GM18867 (cell line): ENCODE measurements at regions not wholly inside any gene's neighbourhood (a gene's known extent, or its start where the extent isn't known, plus 50 kb on each side); places are given as distances from the start of the nearest gene placed in this dataset.

Source experiments
- ATAC-seq: cut with Tn5 transposase; IDR thresholded peaks from one replicate; pipeline ENCODE4 v1.9.1; 2021; ENCODE audit warnings: mild to moderate bottlenecking, moderate library complexity; ENCODE audit not compliant: unreplicated experiment

DNA sequence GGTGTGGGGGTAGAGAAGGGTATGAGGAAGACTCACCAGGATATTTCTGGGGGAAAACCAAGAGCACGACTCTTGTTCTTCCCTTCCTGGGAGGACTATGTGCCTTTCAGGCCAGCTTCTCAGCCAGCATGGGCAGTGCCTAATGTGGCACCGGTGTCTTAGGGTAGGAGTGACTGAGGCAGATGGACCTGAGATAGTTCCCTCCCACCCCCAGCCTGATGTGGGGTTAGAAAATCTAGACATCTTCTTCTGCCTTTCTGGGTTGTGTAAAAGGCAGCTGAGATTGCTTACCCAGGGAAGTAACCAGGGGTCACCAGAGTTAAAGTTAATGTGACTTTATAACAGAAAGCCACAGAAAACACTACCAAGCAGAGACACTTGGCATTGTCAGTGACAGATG is 127.3 kb downstream of the TMA16 start:
- no peak for ATAC-seq

DNA sequence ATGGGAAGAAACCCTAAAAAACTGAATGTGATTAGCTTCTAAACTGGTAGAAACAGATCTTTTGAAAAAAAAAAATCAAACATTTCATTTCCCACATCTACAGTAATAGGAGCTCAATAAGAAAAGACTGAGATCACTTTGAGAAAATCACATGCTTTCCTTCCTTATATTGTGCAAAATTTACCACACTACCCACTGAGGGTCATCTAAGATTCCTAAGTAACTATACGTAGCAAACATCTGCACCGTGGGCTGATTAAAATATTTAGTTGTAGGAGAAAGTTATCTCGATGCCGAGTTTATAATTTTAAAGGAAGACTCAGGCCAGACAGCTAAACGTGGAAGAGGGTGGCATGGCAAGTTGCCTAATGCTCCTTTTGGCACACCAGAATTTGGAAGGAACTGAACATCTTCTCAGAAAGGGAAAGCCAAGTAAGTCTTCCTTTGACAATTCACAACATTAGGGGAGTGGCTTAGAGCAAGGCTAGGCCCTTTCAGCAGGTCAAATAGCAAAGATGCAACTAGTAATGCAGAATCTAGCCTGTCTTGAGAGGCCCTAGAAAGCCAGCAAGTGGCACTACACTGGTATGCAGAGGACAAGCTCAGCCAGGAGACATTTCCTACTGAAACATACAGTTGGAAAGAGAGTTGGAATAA is 128.0 kb downstream of the TMA16 start:
- no peak for ATAC-seq

DNA sequence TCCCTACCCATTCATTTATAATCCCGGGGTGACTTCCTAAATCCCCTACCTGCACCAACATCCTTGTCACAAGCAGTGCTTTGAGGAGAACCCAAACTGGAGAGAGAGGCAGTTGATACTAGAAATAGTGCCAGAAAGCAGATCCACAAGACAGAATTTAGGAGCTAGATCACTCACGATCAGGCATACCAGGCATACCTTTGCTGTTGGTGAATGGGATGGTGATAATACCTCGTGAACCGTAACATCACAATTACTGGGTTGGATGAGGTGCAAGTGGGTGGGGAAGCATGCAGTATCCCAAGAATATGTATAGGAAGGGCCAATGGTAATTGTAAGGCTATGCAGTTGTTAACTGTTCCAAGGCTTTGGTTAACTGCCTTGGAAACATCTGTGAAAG is 129.3 kb downstream of the TMA16 start:
- ATAC-seq, result no peak

DNA sequence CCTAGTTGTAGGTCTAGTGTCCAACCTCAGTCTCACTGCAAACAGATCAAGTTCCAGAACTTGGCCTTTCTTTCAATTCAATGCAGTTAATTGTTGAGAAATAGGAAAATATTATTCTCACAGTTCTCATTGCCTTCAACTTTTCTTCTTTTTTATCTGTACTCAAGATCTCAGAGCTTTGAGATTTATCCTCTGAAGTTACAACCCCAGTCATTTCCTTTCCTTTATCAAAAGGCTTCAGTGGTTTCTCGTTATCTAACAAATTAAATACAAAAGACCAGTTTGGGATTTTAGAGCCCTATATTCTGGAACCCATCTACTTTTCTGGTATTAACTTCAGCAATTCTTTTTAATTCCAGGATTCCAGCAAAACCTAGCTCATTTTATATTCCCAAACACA is 130.2 kb downstream of the TMA16 start:
- ATAC-seq, result no peak

DNA sequence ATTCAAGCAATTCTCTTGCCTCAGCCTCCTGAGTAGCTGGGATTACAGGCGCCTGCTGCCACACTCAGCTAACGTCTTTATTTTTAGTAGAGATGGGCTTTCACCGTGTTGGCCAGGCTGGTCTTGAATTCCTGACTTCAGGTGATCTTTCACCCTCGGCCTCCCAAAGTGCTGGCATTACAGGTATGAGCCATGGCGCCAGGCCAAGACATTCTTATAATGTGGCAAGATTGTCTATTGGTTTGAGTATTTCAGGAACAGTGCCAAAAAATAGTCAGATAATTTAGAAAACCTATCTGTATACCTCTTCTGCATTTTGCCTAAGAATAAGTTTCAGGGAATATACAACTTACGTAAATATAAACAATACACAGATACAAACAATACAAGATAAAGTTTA is 136.8 kb downstream of the TMA16 start:
- ATAC-seq, result no peak

DNA sequence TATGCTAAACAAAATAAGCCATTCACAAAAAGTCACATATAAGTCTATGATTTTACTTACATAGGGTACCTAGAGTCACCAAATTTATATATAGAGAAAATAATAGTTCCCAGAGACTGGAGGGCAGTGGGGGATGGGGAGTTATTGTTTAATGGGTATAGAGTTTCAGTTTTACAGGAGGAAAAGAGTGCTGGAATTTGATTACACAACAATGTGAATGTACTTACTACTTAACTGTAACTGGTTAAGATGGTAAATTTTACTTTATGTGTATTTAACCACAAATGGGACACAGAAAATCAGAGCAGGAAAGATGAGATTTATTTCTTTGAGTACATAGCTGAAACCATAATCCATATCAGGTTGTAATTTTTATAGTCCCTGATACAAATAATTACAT is 144.4 kb downstream of the TMA16 start:
- no peak for ATAC-seq

DNA sequence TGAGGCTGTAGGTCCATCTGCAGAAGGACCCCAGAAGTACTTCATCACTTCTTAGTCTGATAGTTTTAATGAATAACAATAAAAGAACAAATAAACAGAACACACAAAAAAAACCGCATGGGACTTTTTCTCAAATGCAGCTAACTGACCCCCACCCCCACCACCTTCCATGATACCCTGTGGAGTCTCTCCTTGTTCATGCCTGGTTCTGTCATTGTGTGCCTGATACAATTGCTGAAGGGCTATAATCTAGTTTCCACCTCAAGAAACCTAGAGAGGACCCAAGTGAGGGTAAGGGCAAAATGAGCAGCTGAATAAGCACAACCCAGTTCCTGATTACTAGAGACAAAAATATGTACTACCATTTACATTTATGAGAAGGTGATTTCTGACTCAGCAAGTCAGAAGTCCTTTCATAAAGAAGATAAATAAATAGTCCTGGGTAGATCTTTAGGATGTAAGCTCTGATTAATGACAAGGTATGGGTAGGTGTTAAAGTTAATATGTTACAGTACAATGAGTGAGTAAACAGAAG is 155.1 kb downstream of the TMA16 start:
- no peak for ATAC-seq

DNA sequence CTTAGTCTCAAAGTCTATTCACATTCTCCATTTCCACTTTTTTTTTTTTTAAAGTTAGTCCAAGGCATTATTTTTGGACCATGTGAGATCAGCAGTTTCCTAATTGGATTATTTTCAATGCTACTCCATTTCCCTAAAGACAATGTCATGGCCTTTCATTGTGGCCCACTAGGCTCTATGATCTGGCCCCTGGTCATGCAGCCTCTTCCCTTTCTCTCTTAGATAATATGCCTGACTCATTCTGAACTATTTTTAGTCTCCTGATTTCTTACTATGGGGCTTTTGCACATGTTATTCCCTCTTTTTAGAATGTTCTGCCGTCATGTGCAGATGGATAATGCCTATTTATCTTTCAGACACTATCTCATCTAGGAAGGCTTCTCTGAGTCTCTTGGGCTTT is 157.3 kb downstream of the TMA16 start:
- ATAC-seq, result no peak

DNA sequence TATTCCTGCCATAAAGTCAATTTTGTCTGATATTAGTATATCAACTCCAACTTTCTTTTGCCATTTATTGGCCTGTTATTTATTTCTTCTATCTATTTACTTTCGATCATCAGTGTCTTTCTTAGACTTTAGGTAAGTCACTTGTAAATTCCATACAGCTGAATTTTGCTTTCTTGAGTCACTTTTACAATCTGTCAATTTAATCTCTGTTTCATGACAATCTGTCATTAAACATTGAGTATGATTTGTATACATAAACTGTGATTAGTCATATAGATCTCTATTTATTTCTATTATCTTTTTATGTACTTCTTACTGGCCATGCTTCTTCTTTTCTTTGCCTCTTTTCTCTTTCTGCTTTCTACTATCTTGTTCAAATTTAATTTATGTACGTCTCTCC is 160.1 kb downstream of the TMA16 start:
- no peak for ATAC-seq

DNA sequence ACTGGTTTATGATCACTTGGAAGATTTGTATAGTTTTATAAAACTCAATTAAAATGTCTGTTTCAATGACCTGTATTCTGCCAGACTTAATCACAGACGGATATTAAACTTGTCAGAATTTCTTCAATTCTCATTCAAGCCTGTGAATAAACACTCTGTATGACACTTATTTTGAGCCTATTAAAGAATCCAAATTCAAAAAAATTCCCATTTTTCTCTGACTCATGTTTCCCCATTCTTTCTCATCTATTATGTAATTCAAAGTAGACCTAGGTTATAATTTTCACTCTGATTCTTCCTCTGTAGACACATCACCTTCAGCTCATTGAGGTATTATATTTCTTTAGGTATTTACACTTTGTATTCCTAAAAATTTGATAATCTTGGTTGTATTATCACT is 166.1 kb downstream of the TMA16 start:
- ATAC-seq, result no peak

DNA sequence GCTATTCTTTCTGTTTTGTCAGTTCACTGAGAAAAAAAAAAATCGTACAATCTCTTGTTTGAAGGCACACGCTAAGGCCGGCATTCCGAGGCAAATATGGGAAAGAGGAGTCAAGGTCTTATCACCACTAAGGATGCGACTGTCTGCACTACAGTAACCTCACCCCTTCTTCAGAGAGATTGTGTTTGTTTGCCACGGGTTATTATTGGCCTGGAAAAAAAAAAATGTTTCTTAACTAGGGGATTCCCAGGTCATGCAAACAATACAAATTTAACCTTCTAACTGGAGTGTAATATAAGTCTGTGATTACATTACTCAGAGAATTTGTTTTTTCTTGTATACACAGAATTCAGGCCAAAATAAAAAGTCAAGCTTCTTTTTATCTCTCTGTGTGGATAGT is 168.3 kb downstream of the TMA16 start:
- ATAC-seq, result peak; percentile 29

DNA sequence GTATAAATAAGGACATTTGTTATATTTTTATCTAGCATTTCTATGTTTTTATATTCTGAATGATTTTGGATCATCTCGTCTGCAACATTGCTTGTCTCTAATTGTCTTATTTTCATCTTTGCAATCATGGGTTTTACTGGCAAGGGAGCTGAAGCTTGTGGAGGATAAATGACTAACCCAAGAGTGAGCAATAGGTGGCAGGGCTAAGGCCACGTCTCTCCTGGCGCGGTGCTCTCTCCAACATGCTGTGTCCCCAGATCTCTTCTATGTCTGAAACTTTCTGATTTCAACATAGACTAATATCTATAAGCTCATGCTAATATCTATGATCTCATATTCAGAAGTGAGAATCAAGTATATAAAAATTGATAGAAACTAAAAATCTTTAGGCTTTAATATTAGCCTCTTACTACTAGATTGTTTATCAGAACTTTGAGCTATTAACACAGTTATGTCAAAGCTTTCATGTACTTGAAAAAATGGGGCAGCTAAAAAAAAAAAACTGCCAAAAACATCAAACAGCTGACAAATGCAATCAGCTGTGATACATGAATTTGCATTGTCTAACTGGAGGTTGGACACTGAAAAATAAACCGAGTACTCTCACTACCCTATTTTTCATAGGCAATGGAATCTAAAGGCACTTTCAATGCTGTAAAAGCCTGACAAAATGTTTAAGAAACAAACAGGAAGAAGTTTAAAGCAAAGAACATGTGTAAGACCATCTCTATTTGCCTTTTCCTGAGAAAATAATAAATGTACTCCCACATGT is 169.2 kb downstream of the TMA16 start:
- ATAC-seq, result peak; percentile 86

DNA sequence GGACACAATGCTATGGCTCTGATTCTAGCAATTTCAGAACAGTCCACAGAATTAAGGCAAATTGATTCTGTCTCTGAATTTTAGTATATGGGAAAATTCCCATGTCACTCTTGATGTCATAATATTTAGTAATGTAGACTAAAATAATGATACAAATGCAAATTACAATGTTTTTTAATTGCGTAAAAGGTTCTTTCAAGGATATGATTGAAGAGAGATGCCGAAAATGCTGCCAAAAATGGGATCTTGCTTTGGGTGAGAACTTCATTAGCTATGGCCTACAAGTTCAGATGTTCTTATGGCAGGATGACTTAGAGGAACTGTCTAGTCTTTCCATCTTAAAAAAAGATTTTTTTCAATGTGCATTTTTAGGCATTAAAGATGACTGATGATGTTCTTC is 170.6 kb downstream of the TMA16 start:
- no peak for ATAC-seq

DNA sequence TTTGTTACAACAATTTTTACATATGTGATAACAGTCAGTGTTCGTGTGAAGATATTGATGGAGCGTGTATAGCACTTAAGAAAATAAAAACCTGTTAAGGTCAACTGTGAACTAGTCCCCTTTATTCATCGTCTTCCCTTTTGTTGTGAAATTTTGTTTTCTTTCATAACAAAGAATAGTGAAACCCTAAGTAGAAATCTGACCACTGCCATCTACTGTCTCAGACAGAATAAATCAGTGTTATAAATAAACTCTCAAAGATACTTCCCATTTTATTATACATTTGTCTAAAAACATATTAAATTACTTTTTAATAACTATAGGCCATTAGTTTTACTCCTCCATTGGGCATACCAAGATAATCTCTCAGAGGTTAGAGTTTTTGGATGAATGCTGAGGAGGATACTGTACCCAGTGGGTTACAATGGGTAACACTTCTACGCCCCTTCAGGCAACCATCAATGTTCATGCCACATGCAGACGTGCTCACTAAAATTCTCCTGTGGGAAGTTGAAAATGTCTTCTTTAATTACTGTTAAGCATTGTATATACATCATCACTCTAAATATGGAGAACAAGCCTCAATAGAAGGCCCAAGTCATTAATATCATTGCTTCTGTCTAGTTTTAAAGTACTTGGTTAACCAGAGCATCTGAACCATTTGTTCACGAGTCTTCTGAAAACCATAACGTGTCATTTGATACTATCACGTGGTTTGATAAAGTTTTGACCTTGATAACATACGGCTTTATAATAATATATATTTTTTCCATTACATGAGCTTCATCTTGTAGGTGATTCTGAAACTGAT is 171.2 kb downstream of the TMA16 start:
- peak; percentile 45 for ATAC-seq

DNA sequence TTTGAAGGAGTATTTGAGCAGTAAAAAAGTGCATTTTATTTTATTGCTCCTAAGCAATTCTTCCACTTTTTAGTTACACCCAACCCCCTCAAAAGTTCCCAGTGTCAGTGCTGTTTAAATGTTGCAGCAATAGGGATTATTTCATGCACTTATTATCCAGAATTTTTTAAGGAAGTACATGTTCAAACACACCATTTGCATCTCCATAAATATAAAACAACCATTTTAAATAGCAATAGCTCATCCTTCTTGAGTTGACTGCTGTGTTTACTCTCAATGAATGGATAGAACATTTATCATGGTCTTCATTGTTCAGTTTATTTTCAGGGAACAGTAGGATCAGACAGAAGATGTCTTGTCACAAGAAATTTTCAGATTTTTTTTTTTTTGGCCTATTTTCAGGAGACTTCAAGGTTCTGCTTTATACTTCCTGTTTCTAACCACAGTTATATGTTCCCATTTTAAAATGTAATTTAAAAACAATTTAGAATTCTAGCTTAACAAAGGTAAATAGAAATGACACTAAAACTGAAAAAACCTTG is 171.9 kb downstream of the TMA16 start:
- ATAC-seq, result no peak

DNA sequence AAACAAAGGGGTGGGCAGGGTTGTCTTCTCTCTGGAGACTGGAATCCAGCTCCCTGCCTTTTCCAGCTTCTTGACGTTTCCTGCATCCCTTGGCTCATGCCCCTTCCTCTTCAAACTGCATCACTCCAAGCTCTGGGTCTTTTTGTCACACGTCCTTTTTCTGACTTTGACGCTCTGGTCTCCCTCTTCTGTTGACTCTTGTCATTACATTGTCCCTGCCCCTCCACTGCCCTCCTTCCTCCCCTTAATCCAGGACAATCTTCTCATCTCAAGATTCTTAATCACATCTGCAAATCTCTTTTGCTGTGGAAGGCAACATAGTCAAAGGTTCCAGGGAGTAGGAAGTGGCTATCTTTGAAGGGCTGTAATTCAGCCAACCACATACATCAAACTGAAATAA is 178.3 kb downstream of the TMA16 start:
- no peak for ATAC-seq

DNA sequence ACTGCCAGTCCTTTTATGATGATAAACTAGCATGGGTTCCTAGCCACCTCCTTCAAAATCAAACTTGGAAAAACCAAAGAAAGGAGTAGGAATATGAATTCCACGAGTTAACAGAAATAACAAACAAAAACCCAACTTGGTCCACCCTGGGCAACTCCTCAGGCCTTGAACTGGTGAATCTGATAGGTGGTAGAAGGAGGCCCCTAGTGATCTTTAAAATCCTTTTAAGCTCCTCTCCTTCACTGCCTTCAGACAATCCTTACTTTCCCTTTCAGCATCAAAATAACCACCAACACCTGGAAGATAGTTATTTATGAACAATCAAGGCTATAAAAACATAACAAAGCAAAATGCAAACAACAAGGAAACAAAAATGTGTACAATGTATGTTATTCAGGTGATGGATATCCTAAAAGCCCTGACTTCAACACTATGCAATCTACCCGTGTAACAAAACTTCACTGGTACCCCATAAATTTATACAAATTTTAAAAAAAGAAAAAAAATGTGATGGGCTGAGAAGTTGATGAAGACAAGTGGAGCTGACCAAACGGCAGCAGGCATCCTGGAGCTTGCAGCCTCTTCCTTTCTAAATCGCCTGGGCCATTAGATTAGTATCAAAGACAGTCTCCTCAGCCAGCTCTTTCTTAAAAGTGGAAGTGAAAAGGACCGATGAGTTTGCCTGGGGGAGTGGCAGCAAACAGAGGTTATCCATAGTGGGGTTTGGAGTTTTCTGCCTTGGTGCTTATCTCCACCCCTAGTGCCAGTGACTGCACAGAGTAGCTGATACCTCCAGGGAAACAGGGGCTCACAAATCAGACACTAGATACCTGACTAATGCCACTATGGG is 179.6 kb downstream of the TMA16 start:
- ATAC-seq, result no peak

DNA sequence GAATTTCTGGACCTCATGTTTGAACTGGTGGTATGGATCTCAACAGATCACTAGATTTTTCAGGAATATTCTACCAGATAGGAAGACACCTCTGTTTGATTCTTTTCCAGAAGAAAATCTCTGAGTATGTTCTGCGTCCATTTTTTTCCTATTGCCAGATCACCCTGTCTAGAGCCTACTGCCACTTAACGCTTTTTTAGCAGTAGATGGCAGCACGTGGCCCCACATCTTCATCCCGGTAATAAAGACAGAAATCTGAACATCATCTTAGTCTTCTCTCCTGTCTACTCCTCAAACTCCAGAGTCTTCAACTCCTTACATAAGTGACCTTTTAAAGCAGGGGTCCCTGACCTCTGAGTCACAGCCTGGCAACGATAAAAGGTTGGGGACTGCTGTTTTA is 184.7 kb downstream of the TMA16 start:
- ATAC-seq, result peak; percentile 78

DNA sequence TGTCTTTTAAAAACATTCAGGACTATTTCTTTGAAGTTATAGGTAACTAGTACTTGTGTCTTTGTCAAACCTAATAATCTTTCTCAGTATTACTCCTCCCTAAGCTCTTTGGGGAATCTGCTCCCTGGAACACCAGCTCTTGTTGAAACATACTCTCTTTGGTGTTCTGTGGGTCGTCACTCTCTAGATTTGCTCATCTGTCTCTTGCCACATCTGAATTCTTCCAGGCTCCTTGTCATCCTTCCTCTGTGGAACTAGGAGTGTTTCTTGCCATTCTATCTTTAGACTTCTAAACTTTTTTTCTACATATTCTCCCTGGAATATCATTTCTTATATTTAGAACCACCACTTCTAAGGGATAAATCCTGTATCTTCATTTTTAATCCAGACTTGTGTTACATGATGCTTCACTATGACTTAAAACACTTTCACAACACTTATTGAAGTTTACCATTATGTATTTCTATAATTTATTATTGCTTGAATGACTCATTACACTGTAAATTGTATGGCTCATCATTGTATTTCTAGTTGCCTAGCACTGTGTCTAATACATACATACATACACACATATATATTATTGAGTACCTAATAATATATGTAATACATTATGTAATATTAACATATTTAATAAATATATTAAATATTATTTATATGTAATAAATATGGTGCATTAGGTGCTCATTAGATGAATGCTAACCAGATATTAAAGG is 186.1 kb downstream of the TMA16 start:
- no peak for ATAC-seq
